Limb (tissue), 2 donors: ENCODE measurements at regions not wholly inside any gene's neighbourhood (a gene's known extent, or its start where the extent isn't known, plus 50 kb on each side); places are given as distances from the start of the nearest gene placed in this dataset.

Experiments used
- DNase-seq, 2 donors: peaks; one replicate each; pipeline ENCODE4 v3.0.0-alpha.2; 2016; ENCODE audit errors: extremely low spot score in 2 of 2

GRCh38 chr1:229817936-229818335, 191.9 kb downstream of the URB2 start:
- DNase-seq, result no peak

GRCh38 chr1:229819091-229819490, 193.0 kb downstream of the URB2 start:
- DNase-seq, result no peak

GRCh38 chr1:229822026-229822425, 196.0 kb downstream of the URB2 start:
- DNase-seq, result no peak

GRCh38 chr1:229825042-229825441, 199.0 kb downstream of the URB2 start:
- no peak for DNase-seq

- no peak for DNase-seq
Measured at GRCh38 chr1:229828461-229828860, 202.4 kb downstream of the URB2 start.

- DNase-seq, result no peak
Measured at GRCh38 chr1:229832695-229833094, 206.6 kb downstream of the URB2 start.

GRCh38 chr1:229834230-229834629, 208.2 kb downstream of the URB2 start:
- no peak for DNase-seq

GRCh38 chr1:229835226-229835625, 209.2 kb downstream of the URB2 start:
- no peak for DNase-seq

- no peak for DNase-seq
Measured at GRCh38 chr1:229836324-229836723, 210.3 kb downstream of the URB2 start.

- DNase-seq, result no peak
Measured at GRCh38 chr1:229838204-229838603, 212.2 kb downstream of the URB2 start.

GRCh38 chr1:229839800-229840199, 213.8 kb downstream of the URB2 start:
- no peak for DNase-seq

- no peak for DNase-seq
Measured at GRCh38 chr1:229841230-229841629, 215.2 kb downstream of the URB2 start.

- DNase-seq, result no peak
Measured at GRCh38 chr1:229842302-229843255, 216.5 kb downstream of the URB2 start.

GRCh38 chr1:229843627-229844238, 217.7 kb downstream of the URB2 start:
- no peak for DNase-seq

GRCh38 chr1:229844675-229845074, 218.6 kb downstream of the URB2 start:
- DNase-seq, result no peak

- DNase-seq, result no peak
Measured at GRCh38 chr1:229845410-229846138, 219.5 kb downstream of the URB2 start.

- DNase-seq, result no peak
Measured at GRCh38 chr1:229846351-229846750, 220.3 kb downstream of the URB2 start.

GRCh38 chr1:229848752-229849677, 218.0 kb upstream of the GALNT2 start:
- DNase-seq, result no peak

GRCh38 chr1:229851511-229851910, 215.5 kb upstream of the GALNT2 start:
- DNase-seq, result no peak

GRCh38 chr1:229853751-229854150, 213.3 kb upstream of the GALNT2 start:
- DNase-seq, result no peak

- no peak for DNase-seq
Measured at GRCh38 chr1:229854620-229855019, 212.4 kb upstream of the GALNT2 start.
